Neural cell (in vitro differentiated cells): ENCODE measurements at regions not wholly inside any gene's neighbourhood (a gene's known extent, or its start where the extent isn't known, plus 50 kb on each side); places are given as distances from the start of the nearest gene placed in this dataset.

Experiments
- H2AFZ ChIP-seq: fragments of 200-600, 300-800 bp; sonication (generic), shearing (Covaris generic); 2 replicates; pipeline ENCODE4 v1.6.0; 2014; ENCODE audit warnings: low read depth, mild to moderate bottlenecking, antibody characterized with exemption, low read length, moderate library complexity
- H3F3A ChIP-seq: fragments of 200-600 bp; shearing (Covaris generic); 2 replicates; pipeline ENCODE4 v1.6.1; 2016; ENCODE audit warnings: mild to moderate bottlenecking, moderate library complexity, mixed read lengths, antibody characterized with exemption, low read length; ENCODE audit not compliant: insufficient read depth, poor library complexity, severe bottlenecking
- H3K27ac ChIP-seq: fragments of 200-600, 300-800 bp; sonication (generic), shearing (Covaris generic); 2 replicates; pipeline ENCODE4 v1.5.1; 2014; ENCODE audit warnings: mild to moderate bottlenecking, low read length, moderate library complexity
- H3K27me3 ChIP-seq: fragments of 300-800, 200-600 bp; sonication (generic), shearing (Covaris generic); 2 replicates; pipeline ENCODE4 v1.6.0; 2014; ENCODE audit warnings: mild to moderate bottlenecking, low read depth, low read length, moderate library complexity; ENCODE audit not compliant: insufficient read depth
- H3K36me3 ChIP-seq: fragments of 300-800, 200-600 bp; sonication (generic), shearing (Covaris generic); 2 replicates; pipeline ENCODE4 v1.5.1; 2014; ENCODE audit warnings: mild to moderate bottlenecking, antibody characterized with exemption, low read length, moderate library complexity; ENCODE audit not compliant: insufficient read depth
- H3K4me2 ChIP-seq: fragments of 300-800, 200-600 bp; sonication (generic), shearing (Covaris generic); 2 replicates; pipeline ENCODE4 v1.6.0; 2014; ENCODE audit warnings: mild to moderate bottlenecking, low read length
- H3K4me3 ChIP-seq: fragments of 300-800, 200-600 bp; sonication (generic), shearing (Covaris generic); 2 replicates; pipeline ENCODE4 v1.5.1; 2014; ENCODE audit warnings: mild to moderate bottlenecking, low read length, moderate library complexity
- H3K79me2 ChIP-seq: fragments of 200-600 bp; shearing (Covaris generic); replicated peaks from 2 replicates; pipeline ENCODE4 v1.6.0; 2014; ENCODE audit warnings: mild to moderate bottlenecking, low read length, moderate library complexity; ENCODE audit not compliant: insufficient read depth
- H3K9ac ChIP-seq: fragments of 300-800, 200-600 bp; sonication (generic), shearing (Covaris generic); 2 replicates; pipeline ENCODE4 v1.6.1; 2016; ENCODE audit warnings: mild to moderate bottlenecking, low read length, mixed read lengths
- H3K9me2 ChIP-seq: fragments of 200-600 bp; shearing (Covaris generic); 2 replicates; pipeline ENCODE4 v1.6.1; 2016; ENCODE audit warnings: mild to moderate bottlenecking, low read length, mixed read lengths; ENCODE audit not compliant: insufficient read depth
- H3K9me3 ChIP-seq: fragments of 200-600, 300-800 bp; sonication (generic), shearing (Covaris generic); 2 replicates; pipeline ENCODE4 v1.6.1; 2016; ENCODE audit warnings: mild to moderate bottlenecking, mixed run types, low read length, moderate library complexity, mixed read lengths
- H4K20me1 ChIP-seq: fragments of 200-600 bp; shearing (Covaris generic); 2 replicates; pipeline ENCODE4 v1.6.1; 2016; ENCODE audit warnings: mild to moderate bottlenecking, mixed run types; ENCODE audit not compliant: insufficient read depth
- CTCF ChIP-seq: fragments of 450-650 bp; IDR thresholded peaks from 2 replicates; pipeline ENCODE4 v1.5.1; 2014; ENCODE audit warnings: antibody characterized with exemption, mild to moderate bottlenecking, moderate library complexity; ENCODE audit not compliant: poor library complexity, severe bottlenecking
- EP300 ChIP-seq: fragments of 450-650 bp; conservative IDR thresholded peaks from 2 replicates; pipeline ENCODE4 v1.6.1; 2014; ENCODE audit warnings: antibody characterized with exemption, mild to moderate bottlenecking, moderate library complexity; ENCODE audit not compliant: poor library complexity, severe bottlenecking
- EZH2 ChIP-seq: fragments of 200-600, 300-800 bp; shearing (Covaris generic), sonication (generic); IDR thresholded peaks from 2 replicates; pipeline ENCODE4 v1.6.1; 2014; ENCODE audit warnings: antibody characterized with exemption, low read length, borderline replicate concordance, mild to moderate bottlenecking; ENCODE audit not compliant: insufficient read depth, poor library complexity, severe bottlenecking
- MXI1 ChIP-seq: fragments of 450-650 bp; conservative IDR thresholded peaks from 2 replicates; pipeline ENCODE4 v1.6.1; 2014; ENCODE audit warnings: antibody characterized with exemption, mild to moderate bottlenecking; ENCODE audit not compliant: poor library complexity, severe bottlenecking
- POLR2AphosphoS5 ChIP-seq: IDR thresholded peaks from 2 replicates; pipeline ENCODE4 v1.6.1; 2012
- RAD21 ChIP-seq: fragments of 450-650 bp; conservative IDR thresholded peaks from 2 replicates; pipeline ENCODE4 v1.6.1; 2014; ENCODE audit warnings: antibody characterized with exemption, mild to moderate bottlenecking, moderate library complexity
- REST ChIP-seq: IDR thresholded peaks from 2 replicates; pipeline ENCODE4 v1.6.1; 2012; ENCODE audit warnings: borderline replicate concordance
- SMC3 ChIP-seq: fragments of 450-650 bp; conservative IDR thresholded peaks from 2 replicates; pipeline ENCODE4 v1.6.1; 2014; ENCODE audit warnings: antibody characterized with exemption, mild to moderate bottlenecking, moderate library complexity; ENCODE audit not compliant: poor library complexity
- TAF1 ChIP-seq: IDR thresholded peaks from 2 replicates; pipeline ENCODE4 v1.6.1; 2012; ENCODE audit warnings: low read depth

GRCh38 chr17:71966055-71966454 lies 154.8 kb upstream of the SOX9 start:
- TF ChIP-seq RAD21 (no peak), MXI1 (no peak), CTCF (no peak), EP300 (no peak), REST (no peak)
- Histone ChIP-seq H3K4me3 (no peak overlapping the region), H3K27ac (no peak overlapping the region), H3K36me3 (no peaks in the 10 kb centered on the region), H4K20me1 (no peaks in the 10 kb centered on the region), H3K9me3 (no peaks in the 10 kb centered on the region), H3K4me2 (no peak overlapping the region), H3F3A (no peaks in the 10 kb centered on the region), H3K27me3 (no peaks in the 10 kb centered on the region), H3K9me2 (no peaks in the 10 kb centered on the region), H2AFZ (no peak overlapping the region), H3K79me2 (no peaks in the 10 kb centered on the region), H3K9ac (no peak overlapping the region)

DNA sequence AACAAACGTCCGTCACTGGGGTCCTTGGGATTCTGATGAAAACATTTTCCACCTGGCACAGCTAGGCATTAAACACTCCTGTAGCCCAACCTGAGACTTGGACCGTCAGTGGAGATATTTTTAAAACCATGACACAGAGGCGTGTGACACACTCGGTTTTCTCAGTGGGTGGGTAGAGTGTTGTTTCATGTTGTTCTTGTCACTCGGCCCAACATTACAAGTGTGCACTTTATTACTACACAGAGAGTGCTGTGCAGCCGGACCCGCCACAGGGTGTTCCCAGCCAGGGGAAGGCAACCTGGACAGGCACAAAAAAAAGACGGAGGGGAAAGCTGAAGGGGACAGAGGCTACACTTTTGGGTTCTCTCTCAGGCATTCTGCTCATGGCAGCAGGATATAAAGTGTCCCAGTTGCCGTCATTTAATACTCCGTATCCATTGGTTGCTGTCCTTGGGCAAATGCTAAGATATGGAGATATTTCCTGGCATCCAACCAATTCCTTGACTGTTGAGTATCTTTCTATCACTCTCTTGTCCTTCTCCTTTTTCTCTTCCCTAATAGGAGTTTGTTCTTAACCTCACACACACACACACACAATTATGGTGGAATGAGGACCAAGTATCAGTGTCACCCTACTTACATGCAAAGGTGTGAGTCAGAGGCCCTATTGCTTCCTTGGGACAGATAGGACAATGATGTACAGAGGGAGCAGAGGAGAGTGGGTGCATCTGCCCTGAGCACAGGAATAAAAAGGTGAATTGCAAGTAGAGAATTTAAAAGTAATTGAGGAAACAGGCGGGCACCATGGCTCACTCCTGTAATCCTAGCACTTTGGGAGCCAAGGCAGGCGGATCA lies 154.1 kb upstream of the SOX9 start:
- Histone ChIP-seq H3K4me3 (no peak overlapping the region), H3K9me3 (no peaks in the 10 kb centered on the region), H3K9me2 (no peaks in the 10 kb centered on the region), H2AFZ (no peak overlapping the region), H3K36me3 (no peaks in the 10 kb centered on the region), H3K27me3 (no peaks in the 10 kb centered on the region), H3K4me2 (no peak overlapping the region), H4K20me1 (no peaks in the 10 kb centered on the region), H3F3A (no peaks in the 10 kb centered on the region), H3K27ac (no peak overlapping the region), H3K79me2 (no peaks in the 10 kb centered on the region), H3K9ac (no peak overlapping the region)
- TF ChIP-seq EP300, result no peak
- TF ChIP-seq RAD21, result no peak
- TF ChIP-seq POLR2AphosphoS5, result no peak

- Histone ChIP-seq H3K9ac (no peak overlapping the region), H4K20me1 (no peaks in the 10 kb centered on the region), H2AFZ (no peak overlapping the region)
Observed at GRCh38 chr17:71969500-71969899, 151.3 kb upstream of the SOX9 start.

More at GRCh38 chr17:71969500-71969899, 151.3 kb upstream of the SOX9 start:
- H3K4me3 ChIP-seq, result no peak overlapping the region
- no peaks in the 10 kb centered on the region for H3K36me3 ChIP-seq
- no peak overlapping the region for H3K27ac ChIP-seq
- no peaks in the 10 kb centered on the region for H3K27me3 ChIP-seq
- H3K9me2 ChIP-seq, result no peaks in the 10 kb centered on the region
- H3F3A ChIP-seq, result no peaks in the 10 kb centered on the region
- H3K4me2 ChIP-seq, result no peak overlapping the region
- no peaks in the 10 kb centered on the region for H3K79me2 ChIP-seq
- no peaks in the 10 kb centered on the region for H3K9me3 ChIP-seq
- TF ChIP-seq SMC3 (no peak), TAF1 (no peak), MXI1 (no peak), POLR2AphosphoS5 (no peak), EZH2 (no peak), EP300 (no peak), RAD21 (no peak), REST (no peak), CTCF (no peak)
